H1 (cell line): ENCODE measurements at regions not wholly inside any gene's neighbourhood (a gene's known extent, or its start where the extent isn't known, plus 50 kb on each side); places are given as distances from the start of the nearest gene placed in this dataset.

Source experiments
- CTCF ChIA-PET: fragments of 300-600 bp; sonication (Branson Sonifier 250); formaldehyde crosslinking; loops from one replicate; lab custom pipeline; 2021; ENCODE audit not compliant: partially characterized antibody; lab: Charles Lee
- POLR2A ChIA-PET: fragments of 300-600 bp; sonication (Branson Sonifier 250); formaldehyde crosslinking; loops from one replicate; lab custom pipeline; 2021; ENCODE audit warnings: inconsistent platforms; ENCODE audit not compliant: partially characterized antibody; lab: Charles Lee
- DNase-seq, 2 experiments: peaks; one replicate each; pipeline versions ENCODE4 v3.0.0 to v3.0.0-alpha.2; 2010 to 2022; ENCODE audit warnings: low spot score in 2 of 2, low read depth in 1 of 2, mixed read lengths in 1 of 2
- FAIRE-seq: peaks from 2 replicates; lab custom pipeline; 2011; peaks lifted over from hg19 to GRCh38; lab: Jason Lieb, UNC
- H2AFZ ChIP-seq: 2 replicates; pipeline ENCODE4 v1.8.1; 2012; ENCODE audit warnings: low read length, inconsistent platforms
- H2AK5ac ChIP-seq: 2 replicates; pipeline ENCODE4 v1.6.1; 2013; ENCODE audit warnings: low read depth, low read length
- H2BK120ac ChIP-seq: replicated peaks from 2 replicates; pipeline ENCODE3; 2013; ENCODE audit warnings: low read depth, low read length, inconsistent platforms
- H2BK12ac ChIP-seq: 2 replicates; pipeline ENCODE4 v1.6.1; 2013; ENCODE audit warnings: low read depth, low read length
- H2BK15ac ChIP-seq: 2 replicates; pipeline ENCODE4 v1.6.1; 2013; ENCODE audit warnings: low read length
- H2BK20ac ChIP-seq: 2 replicates; pipeline ENCODE4 v1.6.1; 2013; ENCODE audit warnings: low read length
- H2BK5ac ChIP-seq: 2 replicates; pipeline ENCODE4 v1.6.1; 2013; ENCODE audit warnings: low read depth, low read length
- H3K14ac ChIP-seq: 2 replicates; pipeline ENCODE4 v1.6.1; 2013; ENCODE audit warnings: inconsistent platforms; ENCODE audit not compliant: insufficient read length
- H3K18ac ChIP-seq: 2 replicates; pipeline ENCODE4 v1.6.1; 2013; ENCODE audit warnings: low read length; ENCODE audit errors: extremely low read depth
- H3K23ac ChIP-seq: 2 replicates; pipeline ENCODE4 v1.6.1; 2013; ENCODE audit warnings: inconsistent platforms; ENCODE audit not compliant: insufficient read length
- H3K23me2 ChIP-seq: 2 replicates; pipeline ENCODE4 v1.6.1; 2013; ENCODE audit warnings: low read depth, low read length
- H3K27ac ChIP-seq: 2 replicates; pipeline ENCODE4 v1.6.1; 2011; ENCODE audit warnings: low read depth, low read length, inconsistent platforms
- H3K27me3 ChIP-seq, 4 experiments: replicated peaks in 1 of 4; 1 replicate in 1 of 4; 2 replicates in 3 of 4; pipeline versions ENCODE4 v1.6.1 to v1.8.1; 2011 to 2013; ENCODE audit warnings: low read length in 3 of 4, mild to moderate bottlenecking in 3 of 4, inconsistent platforms in 2 of 4, mixed read lengths in 2 of 4, moderate library complexity in 1 of 4; ENCODE audit not compliant: control insufficient read depth in 3 of 4, insufficient read depth in 3 of 4; ENCODE audit errors: extremely low read depth in 1 of 4
- H3K36me3 ChIP-seq, 4 experiments: 2 replicates each; pipeline versions ENCODE4 v1.6.1 to v1.8.1; 2011 to 2013; ENCODE audit warnings: mild to moderate bottlenecking in 4 of 4, low read length in 3 of 4, moderate library complexity in 2 of 4, control low read depth in 1 of 4, inconsistent platforms in 1 of 4; ENCODE audit not compliant: insufficient read depth in 4 of 4, control insufficient read depth in 2 of 4
- H3K4ac ChIP-seq: replicated peaks from 2 replicates; pipeline ENCODE3; 2013; ENCODE audit warnings: low read length, low read depth, mixed read lengths, inconsistent platforms; ENCODE audit not compliant: insufficient read length
- H3K4me1 ChIP-seq, 4 experiments: replicated peaks in 1 of 4; 1 replicate in 1 of 4; 2 replicates in 3 of 4; pipeline versions ENCODE4 v1.6.1 to v1.8.1; 2011 to 2013; ENCODE audit warnings: low read length in 3 of 4, inconsistent platforms in 2 of 4, mixed read lengths in 1 of 4; ENCODE audit not compliant: insufficient read depth in 4 of 4, control insufficient read depth in 3 of 4
- H3K4me2 ChIP-seq, 2 experiments: 2 replicates each; pipeline versions ENCODE4 v1.6.1 to v1.8.1; 2011 to 2013; ENCODE audit warnings: low read depth in 2 of 2, low read length in 2 of 2, control low read depth in 1 of 2, inconsistent platforms in 1 of 2, mild to moderate bottlenecking in 1 of 2; ENCODE audit not compliant: insufficient read depth in 1 of 2
- H3K4me3 ChIP-seq, 4 experiments: fragments of 200-600, 300-600 bp in 1 of 4; sonication (generic), shearing (Covaris generic), sonication (Bioruptor Twin) in 1 of 4; 2 replicates each; pipeline versions ENCODE4 v1.5.1 to v1.8.1; 2011 to 2016; ENCODE audit warnings: low read length in 4 of 4, low read depth in 3 of 4, control low read depth in 2 of 4, inconsistent platforms in 2 of 4, mild to moderate bottlenecking in 2 of 4, mixed read lengths in 1 of 4, moderate library complexity in 1 of 4; ENCODE audit not compliant: insufficient read depth in 2 of 4; ENCODE audit errors: extremely low read depth in 1 of 4
- H3K56ac ChIP-seq: replicated peaks from 2 replicates; pipeline ENCODE3; 2013; ENCODE audit warnings: low read depth, mild to moderate bottlenecking, mixed read lengths, low read length, inconsistent platforms; ENCODE audit not compliant: insufficient read length
- H3K79me1 ChIP-seq: 2 replicates; pipeline ENCODE4 v1.6.1; 2013; ENCODE audit warnings: low read depth, low read length, control low read depth
- H3K79me2 ChIP-seq, 2 experiments: 2 replicates each; pipeline versions ENCODE4 v1.6.1 to v1.8.1; 2012 to 2013; ENCODE audit warnings: low read length in 2 of 2, mild to moderate bottlenecking in 2 of 2, inconsistent platforms in 1 of 2; ENCODE audit not compliant: insufficient read depth in 2 of 2, control insufficient read depth in 1 of 2
- H3K9ac ChIP-seq, 4 experiments: replicated peaks in 1 of 4; 1 replicate in 1 of 4; 2 replicates in 3 of 4; pipeline versions ENCODE4 v1.6.1 to v1.8.1; 2011 to 2013; ENCODE audit warnings: low read depth in 3 of 4, low read length in 3 of 4, control low read depth in 2 of 4, mild to moderate bottlenecking in 2 of 4, moderate library complexity in 2 of 4, inconsistent platforms in 1 of 4; ENCODE audit errors: extremely low read depth in 1 of 4
- H3K9me3 ChIP-seq, 2 experiments: 2 replicates each; pipeline versions ENCODE4 v1.6.1 to v1.8.1; 2012 to 2013; ENCODE audit warnings: mild to moderate bottlenecking in 2 of 2, moderate library complexity in 2 of 2, control low read depth in 1 of 2, inconsistent platforms in 1 of 2, low read depth in 1 of 2, low read length in 1 of 2, mixed read lengths in 1 of 2; ENCODE audit not compliant: insufficient read depth in 2 of 2
- H4K20me1 ChIP-seq, 2 experiments: replicated peaks in 1 of 2; 2 replicates each; pipeline versions ENCODE3 to v1.8.1; 2011 to 2013; ENCODE audit warnings: inconsistent platforms in 2 of 2, low read length in 2 of 2, mild to moderate bottlenecking in 1 of 2; ENCODE audit not compliant: insufficient read depth in 2 of 2, control insufficient read depth in 1 of 2
- H4K5ac ChIP-seq: 2 replicates; pipeline ENCODE4 v1.6.1; 2013; ENCODE audit warnings: low read length, low read depth, mixed read lengths, inconsistent platforms; ENCODE audit not compliant: insufficient read length
- H4K8ac ChIP-seq: 2 replicates; pipeline ENCODE4 v1.8.0; 2013; ENCODE audit warnings: mild to moderate bottlenecking, moderate library complexity, low read length, inconsistent platforms; ENCODE audit not compliant: insufficient read depth; ENCODE audit errors: extremely low read depth
- H4K91ac ChIP-seq: replicated peaks from 2 replicates; pipeline ENCODE3; 2013; ENCODE audit warnings: low read length, mixed read lengths, inconsistent platforms; ENCODE audit not compliant: insufficient read length
- CBX5 ChIP-seq: fragments of 300-800, 300-1000 bp; sonication (generic); IDR thresholded peaks from 2 replicates; pipeline ENCODE4 v1.7.1; 2016; ENCODE audit warnings: antibody characterized with exemption, low read length, low read depth
- CBX8 ChIP-seq: fragments of 300-800, 300-1000 bp; sonication (generic); IDR thresholded peaks from 2 replicates; pipeline ENCODE4 v1.7.1; 2016; ENCODE audit warnings: low read depth, low read length, borderline replicate concordance
- KDM5A ChIP-seq: fragments of 200-600 bp; IDR thresholded peaks from 2 replicates; pipeline ENCODE4 v1.7.1; 2012; ENCODE audit warnings: mild to moderate bottlenecking, low read length, inconsistent platforms, mixed read lengths
- POU5F1 ChIP-seq: IDR thresholded peaks from 2 replicates; pipeline ENCODE4 v1.6.1; 2011; ENCODE audit warnings: low read depth, mild to moderate bottlenecking, low read length, moderate library complexity
- SIN3A ChIP-seq, 2 experiments: IDR thresholded peaks in 1 of 2; conservative IDR thresholded peaks in 1 of 2; 2 replicates each; pipeline ENCODE4 v1.6.1; 2011 to 2012; ENCODE audit warnings: low read length in 2 of 2, improper control_type of control experiment in 1 of 2, low read depth in 1 of 2, mild to moderate bottlenecking in 1 of 2
- SRF ChIP-seq: IDR thresholded peaks from 2 replicates; pipeline ENCODE4 v1.6.1; 2011; ENCODE audit warnings: mild to moderate bottlenecking, low read depth, low read length, moderate library complexity
- WGBS, 2 experiments: shearing (Covaris generic) in 1 of 2; methylation state at CpG; one replicate each; pipeline versions ENCODE4 v1.1.6 to v1.1.7; 2013 to 2015; ENCODE audit warnings: low lambda C conversion rate in 2 of 2, mixed read lengths in 2 of 2, inconsistent platforms in 1 of 2, low coverage in 1 of 2, missing lambda C conversion rate in 1 of 2; ENCODE audit not compliant: insufficient replicate concordance in 2 of 2, insufficient coverage in 1 of 2, insufficient read length in 1 of 2; ENCODE audit errors: extremely low coverage in 1 of 2, missing lambda C conversion rate in 1 of 2; 5-methylcytosine and 5-hydroxymethylcytosine counted together
- TF ChIP-seq, protein P1 (sequence below): IDR thresholded peaks from 2 replicates; pipeline ENCODE4 v1.6.1; 2011; ENCODE audit warnings: low read length, improper control_type of control experiment
- TF ChIP-seq, protein P2 (sequence below): IDR thresholded peaks from 2 replicates; pipeline ENCODE4 v1.6.1; 2011; ENCODE audit warnings: low read depth, mild to moderate bottlenecking, low read length; ENCODE audit not compliant: insufficient read depth

DNA sequence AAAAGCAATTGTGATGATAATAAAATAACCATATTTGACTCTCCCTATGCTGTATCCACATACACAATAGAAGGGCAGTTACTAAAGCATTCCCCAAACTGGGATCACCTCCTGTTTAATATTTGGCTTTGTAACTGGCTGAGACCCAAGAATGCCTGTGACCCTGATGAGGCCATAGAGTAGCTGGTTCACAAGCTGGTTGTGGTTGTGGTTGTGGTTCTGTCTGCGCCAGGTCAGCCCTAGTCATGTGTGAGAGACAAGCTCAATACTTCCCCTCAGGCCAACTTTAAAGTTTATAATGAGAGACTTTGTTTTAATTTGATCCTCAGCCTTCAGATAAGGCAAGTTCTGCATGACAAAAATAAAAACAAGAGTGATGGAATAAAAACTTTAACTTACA lies 209.9 kb downstream of the PARM1 start:
- POLR2A ChIA-PET: no interaction called here
- H4K91ac ChIP-seq: no peak overlapping the region
- CTCF ChIA-PET: interaction anchor here (0.9 kb wide), 1 partner anchor 95 kb away, joined by 3 read pairs; no protein-coding TSS in a partner anchor
- no peak overlapping the region for H2BK120ac ChIP-seq
- H3K14ac ChIP-seq: no peak overlapping the region
- no peaks in the 10 kb centered on the region for H3K27me3 ChIP-seq
- no peaks in the 10 kb centered on the region for H4K20me1 ChIP-seq
- H3K23ac ChIP-seq: no peak overlapping the region
- no peak overlapping the region for H3K9ac ChIP-seq
- H3K56ac ChIP-seq: no peak overlapping the region
- no peak overlapping the region for H3K18ac ChIP-seq
- no peak overlapping the region for H2BK12ac ChIP-seq
- no peak for DNase-seq
- no peak overlapping the region for H2AFZ ChIP-seq
- no peak overlapping the region for H4K5ac ChIP-seq
- no peak overlapping the region for H2BK15ac ChIP-seq
- no peak overlapping the region for H2BK5ac ChIP-seq
- H3K9me3 ChIP-seq: no peaks in the 10 kb centered on the region
- H3K4me3 ChIP-seq: no peak overlapping the region
- H3K4me1 ChIP-seq: 0 out of 7 replicates have a peak, but pooled peaks cover 0 to 6% (median 0%) of the 10 kb centered on the region in 4 experiments
- no peak overlapping the region for H2AK5ac ChIP-seq
- no peaks in the 10 kb centered on the region; the same call in 1 of the 2 replicates for H3K23me2 ChIP-seq
- no peaks in the 10 kb centered on the region for H3K79me2 ChIP-seq
- no peaks in the 10 kb centered on the region for H3K36me3 ChIP-seq
- H3K79me1 ChIP-seq: no peaks in the 10 kb centered on the region
- no peak overlapping the region for H2BK20ac ChIP-seq
- no peak overlapping the region for H3K27ac ChIP-seq
- FAIRE-seq: no peak
- 93% methylated on average over 1 of the region's 1 CpG; no CpG with 5 or more reads in 1 of the 2 experiments for WGBS, 2 experiments
- H3K4me2 ChIP-seq: no peak overlapping the region
- no peak overlapping the region for H4K8ac ChIP-seq
- H3K4ac ChIP-seq: no peak overlapping the region
- TF ChIP-seq CBX5 (no peak), SIN3A (conservative IDR thresholded peaks at IDR 0.05 in 1 of 2, IDR thresholded peaks at IDR 0.05 in 1 of 2; ENCODE audit: low read depth in 1 of 2, low read length in 2 of 2) (no peak), CBX8 (no peak), KDM5A (no peak), SRF (no peak), POU5F1 (no peak)
- TF ChIP-seq, protein P1, sequence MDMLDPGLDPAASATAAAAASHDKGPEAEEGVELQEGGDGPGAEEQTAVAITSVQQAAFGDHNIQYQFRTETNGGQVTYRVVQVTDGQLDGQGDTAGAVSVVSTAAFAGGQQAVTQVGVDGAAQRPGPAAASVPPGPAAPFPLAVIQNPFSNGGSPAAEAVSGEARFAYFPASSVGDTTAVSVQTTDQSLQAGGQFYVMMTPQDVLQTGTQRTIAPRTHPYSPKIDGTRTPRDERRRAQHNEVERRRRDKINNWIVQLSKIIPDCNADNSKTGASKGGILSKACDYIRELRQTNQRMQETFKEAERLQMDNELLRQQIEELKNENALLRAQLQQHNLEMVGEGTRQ: no peak
- TF ChIP-seq, protein P2, sequence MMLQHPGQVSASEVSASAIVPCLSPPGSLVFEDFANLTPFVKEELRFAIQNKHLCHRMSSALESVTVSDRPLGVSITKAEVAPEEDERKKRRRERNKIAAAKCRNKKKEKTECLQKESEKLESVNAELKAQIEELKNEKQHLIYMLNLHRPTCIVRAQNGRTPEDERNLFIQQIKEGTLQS: no peak
